Mesothelial cell of epicardium (in vitro differentiated cells): ENCODE measurements at regions not wholly inside any gene's neighbourhood (a gene's known extent, or its start where the extent isn't known, plus 50 kb on each side); places are given as distances from the start of the nearest gene placed in this dataset.
A peak's percentile ranks its signal among the peaks of the same experiment; 100 is the strongest.

Source experiments
- DNase-seq, 2 experiments: peaks; one replicate each; pipeline ENCODE4 v3.0.0; 2021; ENCODE audit warnings: low spot score in 2 of 2; ENCODE audit not compliant: unreplicated experiment in 2 of 2
- H3K27ac Mint-ChIP-seq: 2 replicates; pipeline ENCODE4 v1.8.0; 2021; ENCODE audit warnings: mixed read lengths
- H3K27me3 Mint-ChIP-seq: 2 replicates; pipeline ENCODE4 v1.8.0; 2021; ENCODE audit warnings: low read depth, mixed read lengths
- H3K36me3 Mint-ChIP-seq: 2 replicates; pipeline ENCODE4 v1.8.0; 2021; ENCODE audit warnings: mixed read lengths
- H3K4me1 Mint-ChIP-seq: 2 replicates; pipeline ENCODE4 v1.8.0; 2021; ENCODE audit warnings: mixed read lengths
- H3K4me3 Mint-ChIP-seq: 2 replicates; pipeline ENCODE4 v1.8.0; 2021; ENCODE audit warnings: mild to moderate bottlenecking, moderate library complexity, mixed read lengths
- H3K9me3 Mint-ChIP-seq: 2 replicates; pipeline ENCODE4 v1.8.0; 2021; ENCODE audit warnings: mixed read lengths
- CTCF ChIP-seq: fragments of 200-600 bp; sonication (generic); IDR thresholded peaks from one replicate; pipeline ENCODE4 v1.5.0; 2021; ENCODE audit warnings: antibody characterized with exemption; ENCODE audit not compliant: unreplicated experiment

- Mint-ChIP-seq H3K27ac (no peak overlapping the region), H3K36me3 (no peaks in the 10 kb centered on the region), H3K4me1 (no peaks in the 10 kb centered on the region), H3K27me3 (peaks cover 4% of the 10 kb centered on the region), H3K4me3 (no peak overlapping the region), H3K9me3 (no peaks in the 10 kb centered on the region)
- no peak for TF ChIP-seq CTCF
- DNase-seq, result no peak
Measured at GRCh38 chr4:181443021-181443420, 800.2 kb upstream of the TENM3 start.

GRCh38 chr4:181465826-181466225 lies 777.4 kb upstream of the TENM3 start:
- no peak for TF ChIP-seq CTCF
- H3K4me1 Mint-ChIP-seq, result no peaks in the 10 kb centered on the region
- H3K36me3 Mint-ChIP-seq, result peaks cover 3% of the 10 kb centered on the region
- H3K9me3 Mint-ChIP-seq, result peaks cover 30% of the 10 kb centered on the region
- no peak overlapping the region for H3K27ac Mint-ChIP-seq
- DNase-seq, result no peak
- H3K27me3 Mint-ChIP-seq, result no peaks in the 10 kb centered on the region
- H3K4me3 Mint-ChIP-seq, result no peak overlapping the region

GRCh38 chr4:181468451-181468850 lies 774.8 kb upstream of the TENM3 start:
- no peak for TF ChIP-seq CTCF
- Mint-ChIP-seq H3K4me3 (no peak overlapping the region), H3K9me3 (peaks cover 14% of the 10 kb centered on the region), H3K27ac (no peak overlapping the region), H3K36me3 (peaks cover 3% of the 10 kb centered on the region), H3K4me1 (no peaks in the 10 kb centered on the region), H3K27me3 (no peaks in the 10 kb centered on the region)
- no peak for DNase-seq

GRCh38 chr4:181470306-181470705 lies 772.9 kb upstream of the TENM3 start:
- peaks cover 6% of the 10 kb centered on the region for H3K9me3 Mint-ChIP-seq
- DNase-seq, result no peak
- no peaks in the 10 kb centered on the region for H3K36me3 Mint-ChIP-seq
- H3K4me1 Mint-ChIP-seq, result peaks cover under 1% of the 10 kb centered on the region
- H3K27me3 Mint-ChIP-seq, result no peaks in the 10 kb centered on the region
- no peak overlapping the region for H3K4me3 Mint-ChIP-seq
- H3K27ac Mint-ChIP-seq, result no peak overlapping the region
- no peak for TF ChIP-seq CTCF

- no peak for TF ChIP-seq CTCF
- H3K9me3 Mint-ChIP-seq, result peaks cover 6% of the 10 kb centered on the region
- H3K36me3 Mint-ChIP-seq, result no peaks in the 10 kb centered on the region
- peak overlapping the region; percentile 52 for H3K4me3 Mint-ChIP-seq
- H3K4me1 Mint-ChIP-seq, result peaks cover 15% of the 10 kb centered on the region
- DNase-seq, result no peak
- no peak overlapping the region for H3K27ac Mint-ChIP-seq
- H3K27me3 Mint-ChIP-seq, result peaks cover 3% of the 10 kb centered on the region
Measured at GRCh38 chr4:181475359-181475758, 767.8 kb upstream of the TENM3 start.
